GM18870 (cell line): ENCODE measurements at regions not wholly inside any gene's neighbourhood (a gene's known extent, or its start where the extent isn't known, plus 50 kb on each side); places are given as distances from the start of the nearest gene placed in this dataset.

Experiments used
- ATAC-seq: cut with Tn5 transposase; IDR thresholded peaks from one replicate; pipeline ENCODE4 v1.9.1; 2021; ENCODE audit warnings: moderate library complexity; ENCODE audit not compliant: unreplicated experiment

DNA sequence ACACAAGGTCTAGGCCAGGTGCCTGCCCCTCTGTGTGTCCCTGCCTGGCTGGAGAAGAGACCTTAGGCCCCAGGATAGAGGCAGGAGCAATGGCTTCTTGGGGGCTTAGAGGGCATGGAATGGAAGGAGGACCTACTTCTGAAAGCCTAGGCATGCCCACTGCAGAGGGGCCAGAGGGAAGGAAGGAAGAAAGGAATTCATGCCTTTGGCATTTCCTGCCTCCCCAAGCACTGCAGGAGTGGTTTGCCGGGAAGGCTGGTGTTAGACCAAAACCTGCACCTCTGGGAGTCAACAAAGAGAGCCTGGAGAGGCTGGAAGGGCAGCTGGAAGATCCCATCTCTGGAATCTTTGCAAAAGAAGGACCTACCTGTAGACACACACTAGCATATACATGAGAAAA is 50.7 kb upstream of the KCNE2 start:
- ATAC-seq = no peak
